ENCODE measurements at regions not wholly inside any gene's neighbourhood (a gene's known extent, or its start where the extent isn't known, plus 50 kb on each side); places are given as distances from the start of the nearest gene placed in this dataset.

DNA sequence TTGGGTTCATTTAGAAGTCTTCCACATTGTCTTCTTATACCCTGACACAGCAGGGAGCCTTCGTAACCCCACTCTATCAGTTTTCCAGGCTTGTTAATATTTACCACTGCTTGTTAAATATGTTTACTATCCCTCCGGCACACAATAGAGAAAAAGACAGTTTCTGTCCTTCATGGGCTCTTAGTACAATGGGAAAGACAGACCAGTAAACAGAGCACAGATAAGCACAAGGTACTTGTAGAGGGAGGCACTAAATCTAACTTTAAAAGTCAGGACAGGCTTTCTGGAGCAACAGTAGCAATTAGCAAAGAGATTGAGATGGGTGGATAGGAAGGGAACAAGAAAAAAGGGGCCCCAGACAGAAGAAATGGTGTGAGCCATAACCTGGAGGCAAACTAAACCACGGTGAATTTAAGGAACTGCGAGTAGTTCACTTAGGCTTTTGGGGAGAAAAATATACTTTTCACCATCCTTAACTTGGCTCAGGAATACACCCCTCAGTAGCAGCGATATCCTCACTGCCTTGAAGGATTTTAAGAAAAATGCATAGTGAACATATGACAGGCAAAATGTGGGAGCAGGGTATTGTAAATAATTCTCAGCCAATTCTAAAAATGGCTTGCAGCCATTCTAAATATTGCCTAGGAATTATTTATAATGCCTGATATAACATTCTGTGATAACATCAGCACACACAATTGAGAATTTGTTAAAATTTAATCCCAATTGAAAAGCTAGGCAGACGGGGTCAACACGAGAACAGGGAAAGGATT is 383.7 kb downstream of the CDH2 start:
- no peak for DNase-seq (ENCODE audit: low read depth)
- no peak overlapping the region for H3K4me3 ChIP-seq (ENCODE audit: low read depth, low read length)
- TF ChIP-seq, protein P1, sequence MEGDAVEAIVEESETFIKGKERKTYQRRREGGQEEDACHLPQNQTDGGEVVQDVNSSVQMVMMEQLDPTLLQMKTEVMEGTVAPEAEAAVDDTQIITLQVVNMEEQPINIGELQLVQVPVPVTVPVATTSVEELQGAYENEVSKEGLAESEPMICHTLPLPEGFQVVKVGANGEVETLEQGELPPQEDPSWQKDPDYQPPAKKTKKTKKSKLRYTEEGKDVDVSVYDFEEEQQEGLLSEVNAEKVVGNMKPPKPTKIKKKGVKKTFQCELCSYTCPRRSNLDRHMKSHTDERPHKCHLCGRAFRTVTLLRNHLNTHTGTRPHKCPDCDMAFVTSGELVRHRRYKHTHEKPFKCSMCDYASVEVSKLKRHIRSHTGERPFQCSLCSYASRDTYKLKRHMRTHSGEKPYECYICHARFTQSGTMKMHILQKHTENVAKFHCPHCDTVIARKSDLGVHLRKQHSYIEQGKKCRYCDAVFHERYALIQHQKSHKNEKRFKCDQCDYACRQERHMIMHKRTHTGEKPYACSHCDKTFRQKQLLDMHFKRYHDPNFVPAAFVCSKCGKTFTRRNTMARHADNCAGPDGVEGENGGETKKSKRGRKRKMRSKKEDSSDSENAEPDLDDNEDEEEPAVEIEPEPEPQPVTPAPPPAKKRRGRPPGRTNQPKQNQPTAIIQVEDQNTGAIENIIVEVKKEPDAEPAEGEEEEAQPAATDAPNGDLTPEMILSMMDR (conservative IDR thresholded peaks at IDR 0.05; ENCODE audit: low read depth, low read length): no peak

DNA sequence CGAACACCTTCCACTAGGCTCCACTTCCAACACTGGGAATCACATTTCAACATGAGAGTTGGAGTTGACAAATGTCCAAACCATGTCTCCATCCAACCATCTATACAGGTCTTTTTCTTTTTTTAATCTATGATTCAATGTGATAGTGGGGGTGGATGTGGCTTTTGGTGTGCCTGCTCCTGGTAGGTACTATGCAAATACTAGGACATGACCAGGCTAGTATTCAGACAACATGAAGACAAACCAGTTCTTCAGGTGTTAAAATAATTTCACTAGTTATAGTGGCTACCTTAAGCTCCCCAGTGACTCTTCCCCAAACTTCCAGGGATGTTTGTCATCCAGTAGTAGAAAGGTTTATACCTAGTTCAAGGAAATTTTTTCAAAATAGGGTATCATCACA is 387.5 kb downstream of the CDH2 start:
- no peak overlapping the region for H3K4me3 ChIP-seq (ENCODE audit: low read depth, low read length)
- no peak for DNase-seq (ENCODE audit: low read depth)
- TF ChIP-seq, protein P1 (conservative IDR thresholded peaks at IDR 0.05; ENCODE audit: low read depth, low read length): no peak

DNA sequence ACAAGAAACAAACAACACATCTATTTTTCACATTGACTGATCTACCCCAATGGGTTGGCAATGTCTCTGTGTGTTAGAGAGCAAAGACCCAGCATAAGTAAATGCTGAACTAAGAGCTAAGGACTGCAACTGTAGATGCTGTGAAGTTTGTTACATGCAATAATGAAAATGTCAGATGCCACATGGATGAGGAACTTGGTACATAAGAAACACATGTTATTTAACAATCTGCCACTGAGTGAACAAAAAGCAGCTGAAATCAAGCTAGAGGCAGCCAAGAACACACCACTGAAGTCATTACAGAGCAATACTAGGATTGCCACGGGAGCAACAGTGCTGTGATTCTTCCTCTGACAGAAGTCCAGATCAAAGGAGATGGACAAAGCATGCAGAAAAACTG is 389.4 kb downstream of the CDH2 start:
- TF ChIP-seq, protein P1 (conservative IDR thresholded peaks at IDR 0.05; ENCODE audit: low read depth, low read length): no peak
- H3K4me3 ChIP-seq (ENCODE audit: low read depth, low read length): no peak overlapping the region
- DNase-seq (ENCODE audit: low read depth): no peak

DNA sequence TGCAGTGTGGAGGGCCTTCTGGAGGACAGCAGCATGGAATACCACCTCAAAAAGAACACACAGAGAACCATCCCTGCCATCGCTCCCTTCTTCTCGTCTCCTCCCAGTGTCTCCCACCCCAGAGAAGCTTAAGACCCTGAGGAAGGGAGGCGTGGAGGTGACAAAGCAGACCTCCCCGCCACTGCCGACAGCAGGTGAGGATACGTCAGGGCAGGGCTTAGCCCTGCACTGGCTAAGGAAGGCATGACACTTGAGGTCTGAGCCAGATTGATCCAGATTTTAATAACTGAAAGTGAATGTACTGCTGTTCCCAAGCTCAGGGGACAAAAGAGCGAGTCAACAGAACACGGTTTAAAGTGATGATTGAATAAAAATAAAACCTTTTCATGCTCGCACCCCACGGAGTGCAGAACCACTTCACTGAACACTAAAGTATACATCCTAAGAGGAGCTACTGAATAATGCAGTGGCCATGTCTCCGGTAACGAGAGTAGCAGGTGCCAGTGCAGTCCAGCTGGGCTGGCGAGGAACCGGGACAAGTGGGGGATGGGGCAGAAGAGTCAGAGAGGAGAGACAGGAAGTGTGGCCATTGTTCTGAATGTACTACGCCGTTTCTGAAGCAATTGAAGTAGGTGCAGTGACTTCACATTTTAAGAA is 391.0 kb downstream of the CDH2 start:
- TF ChIP-seq, protein P1 (conservative IDR thresholded peaks at IDR 0.05; ENCODE audit: low read depth, low read length): no peak
- no peak overlapping the region for H3K4me3 ChIP-seq (ENCODE audit: low read depth, low read length)
- DNase-seq (ENCODE audit: low read depth): no peak

DNA sequence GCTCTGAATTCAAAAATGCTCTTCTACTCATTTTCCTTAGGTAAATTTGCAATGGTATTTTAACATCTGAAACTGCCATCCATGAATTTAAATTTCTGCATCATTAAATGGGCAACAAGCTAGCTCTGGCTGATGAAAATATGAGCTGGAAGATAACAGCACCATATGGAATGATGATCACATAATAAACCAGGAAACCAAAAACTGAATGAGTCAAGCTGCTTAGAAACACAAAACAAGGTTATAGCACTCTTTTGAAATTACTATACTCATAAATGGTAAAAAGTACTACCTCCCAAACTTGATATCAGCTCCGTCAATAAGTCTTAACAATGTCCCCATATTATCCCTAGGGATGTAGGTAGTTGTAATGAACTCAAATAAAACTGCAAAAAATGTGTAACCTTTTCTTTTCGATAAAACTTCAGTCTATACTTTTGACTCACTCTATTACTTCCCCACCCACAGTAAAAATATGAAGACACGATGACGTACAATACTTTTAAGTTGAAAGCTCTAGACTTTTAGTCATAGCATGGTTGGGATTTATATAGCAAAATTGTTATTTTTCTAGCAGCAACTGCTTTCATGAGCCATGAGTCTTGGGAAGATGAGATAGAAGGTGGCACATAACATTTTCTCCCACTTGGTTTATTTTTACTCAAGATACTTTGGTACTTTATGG is 396.7 kb downstream of the CDH2 start:
- DNase-seq (ENCODE audit: low read depth): no peak

DNA sequence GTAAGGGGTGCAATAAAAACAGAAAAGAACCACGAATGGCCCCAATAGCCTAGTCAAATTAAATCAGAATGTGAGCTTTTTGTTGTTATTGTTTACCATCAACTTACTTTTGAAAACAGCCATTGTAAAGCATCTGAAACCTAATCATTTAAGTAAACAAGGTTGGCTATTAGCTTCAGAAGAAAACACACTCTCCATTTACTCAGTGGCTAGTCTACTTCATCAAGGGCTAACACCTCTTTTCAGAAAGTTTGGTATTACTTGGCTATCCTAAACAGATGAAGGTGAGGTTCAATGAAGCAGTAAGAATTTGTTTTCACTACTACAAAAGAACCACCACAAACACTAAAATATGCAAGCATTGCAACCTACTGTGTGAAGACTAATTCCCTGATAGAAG is 398.0 kb downstream of the CDH2 start:
- no peak for DNase-seq (ENCODE audit: low read depth)
- H3K4me3 ChIP-seq (ENCODE audit: low read depth, low read length): no peak overlapping the region
- TF ChIP-seq, protein P1 (conservative IDR thresholded peaks at IDR 0.05; ENCODE audit: low read depth, low read length): no peak

More for the DNA sequence above, 396.7 kb downstream of the CDH2 start:
- TF ChIP-seq, protein P1 (conservative IDR thresholded peaks at IDR 0.05; ENCODE audit: low read depth, low read length): no peak
- H3K4me3 ChIP-seq (ENCODE audit: low read depth, low read length): no peak overlapping the region

All from epithelial cell of proximal tubule (primary cell).